ENCODE measurements at regions not wholly inside any gene's neighbourhood (a gene's known extent, or its start where the extent isn't known, plus 50 kb on each side); places are given as distances from the start of the nearest gene placed in this dataset.
"Not testable (repeated sequence)": the region's sequence is repeated elsewhere in the genome, so short reads cannot be mapped to it uniquely, and the experiment has no call there.

GRCh38 chr12:125314051-125314755 is 249.0 kb downstream of the AACS start:
- DNase-seq, result no peak

- no peak for DNase-seq
Observed at GRCh38 chr12:125315771-125316170, 250.5 kb downstream of the AACS start.

GRCh38 chr12:125320177-125320576 is 254.9 kb downstream of the AACS start:
- no peak for DNase-seq

- no peak for DNase-seq
Observed at GRCh38 chr12:125324861-125325490, 259.7 kb downstream of the AACS start.

- DNase-seq, result no peak
Observed at GRCh38 chr12:125329239-125330102, 264.2 kb downstream of the AACS start.

- DNase-seq, result peak; percentile 75
Observed at GRCh38 chr12:125330645-125331341, 265.6 kb downstream of the AACS start.

GRCh38 chr12:125331342-125332052 is 266.3 kb downstream of the AACS start:
- DNase-seq, result no peak

- DNase-seq, result no peak
Observed at GRCh38 chr12:125332900-125333299, 267.7 kb downstream of the AACS start.

GRCh38 chr12:125336246-125336645 is 271.0 kb downstream of the AACS start:
- DNase-seq, result no peak

GRCh38 chr12:125340791-125341190 is 275.6 kb downstream of the AACS start:
- no peak for DNase-seq

- DNase-seq, result no peak
Observed at GRCh38 chr12:125341422-125341821, 276.2 kb downstream of the AACS start.

GRCh38 chr12:125343649-125344048 is 278.4 kb downstream of the AACS start:
- no peak for DNase-seq

- no peak for DNase-seq
Observed at GRCh38 chr12:125346362-125346761, 281.1 kb downstream of the AACS start.

- DNase-seq, result no peak
Observed at GRCh38 chr12:125351788-125352187, 286.6 kb downstream of the AACS start.

- DNase-seq, result not testable (repeated sequence)
Observed at GRCh38 chr12:125353002-125353401, 287.8 kb downstream of the AACS start.

GRCh38 chr12:125353871-125354270 is 288.6 kb downstream of the AACS start:
- no peak for DNase-seq

- DNase-seq, result no peak
Observed at GRCh38 chr12:125355614-125356013, 290.4 kb downstream of the AACS start.

- DNase-seq, result no peak
Observed at GRCh38 chr12:125356111-125356510, 290.9 kb downstream of the AACS start.

- DNase-seq, result no peak
Observed at GRCh38 chr12:125357561-125357960, 292.3 kb downstream of the AACS start.

GRCh38 chr12:125360540-125360939 is 295.3 kb downstream of the AACS start:
- DNase-seq, result no peak

- no peak for DNase-seq
Observed at GRCh38 chr12:125371033-125371432, 305.8 kb downstream of the AACS start.

GRCh38 chr12:125372085-125372484 is 306.9 kb downstream of the AACS start:
- no peak for DNase-seq

All from activated CD4-positive, alpha-beta T cell treated with anti-CD3 and anti-CD28 coated beads for 48 hours (primary cell).